ENCODE measurements at regions not wholly inside any gene's neighbourhood (a gene's known extent, or its start where the extent isn't known, plus 50 kb on each side); places are given as distances from the start of the nearest gene placed in this dataset.

GRCh38 chr9:74317235-74317634 is 179.9 kb upstream of the RORB start:
- H3K79me2 ChIP-seq (ENCODE audit: low read depth) = no peaks in the 10 kb centered on the region
- no peaks in the 10 kb centered on the region for H3K9me3 ChIP-seq (ENCODE audit: insufficient read depth, low read depth)
- TF ChIP-seq EZH2 (IDR thresholded peaks at IDR 0.05; ENCODE audit: low read depth) (no peak), CTCF (conservative IDR thresholded peaks at IDR 0.05) (no peak)
- no peak overlapping the region for H2AFZ ChIP-seq
- no peak overlapping the region for H3K4me3 ChIP-seq
- CTCF ChIA-PET = no interaction called here
- H3F3A ChIP-seq (ENCODE audit: insufficient read depth, low read depth) = no peaks in the 10 kb centered on the region
- DNase-seq = no peak
- no peaks in the 10 kb centered on the region for H4K20me1 ChIP-seq (ENCODE audit: insufficient read depth)
- H3K27me3 ChIP-seq (ENCODE audit: insufficient read depth, low read depth) = no peaks in the 10 kb centered on the region
- H3K4me2 ChIP-seq = no peak overlapping the region
- intact Hi-C loops (cut with micrococcal nuclease; ENCODE audit: unreplicated experiment) = no loop called here
- BruUV-seq (replicated peaks) = no TSS peak
- H3K4me1 ChIP-seq (replicated peaks; ENCODE audit: insufficient read depth) = no peaks in the 10 kb centered on the region
- no peaks in the 10 kb centered on the region for H3K36me3 ChIP-seq (ENCODE audit: low read depth)
- POLR2A ChIA-PET (ENCODE audit: unreplicated experiment) = no interaction called here
- no peaks in the 10 kb centered on the region for H3K9me2 ChIP-seq (ENCODE audit: insufficient read depth)
- no peak overlapping the region for H3K27ac ChIP-seq

- ChIA-PET POLR2A (ENCODE audit: unreplicated experiment) (no interaction called here), CTCF (no interaction called here)
- Histone ChIP-seq H3K4me2 (no peak overlapping the region), H3F3A (ENCODE audit: insufficient read depth, low read depth) (no peaks in the 10 kb centered on the region), H2AFZ (no peak overlapping the region), H3K27ac (no peak overlapping the region), H4K20me1 (ENCODE audit: insufficient read depth) (no peaks in the 10 kb centered on the region), H3K4me1 (replicated peaks; ENCODE audit: insufficient read depth) (no peaks in the 10 kb centered on the region), H3K9me2 (ENCODE audit: insufficient read depth) (no peaks in the 10 kb centered on the region), H3K27me3 (ENCODE audit: insufficient read depth, low read depth) (no peaks in the 10 kb centered on the region), H3K36me3 (ENCODE audit: low read depth) (no peaks in the 10 kb centered on the region), H3K4me3 (no peak overlapping the region), H3K9me3 (ENCODE audit: insufficient read depth, low read depth) (no peaks in the 10 kb centered on the region), H3K79me2 (ENCODE audit: low read depth) (no peaks in the 10 kb centered on the region)
- TF ChIP-seq CTCF (conservative IDR thresholded peaks at IDR 0.05) (no peak), EZH2 (IDR thresholded peaks at IDR 0.05; ENCODE audit: low read depth) (no peak)
- BruUV-seq (replicated peaks) = no TSS peak
- intact Hi-C loops (cut with micrococcal nuclease; ENCODE audit: unreplicated experiment) = no loop called here
- DNase-seq = no peak
Observed at GRCh38 chr9:74321396-74321795, 175.7 kb upstream of the RORB start.

- ChIA-PET CTCF (no interaction called here), POLR2A (ENCODE audit: unreplicated experiment) (no interaction called here)
- no TSS peak for BruUV-seq (replicated peaks)
Observed at GRCh38 chr9:74322661-74323314, 174.3 kb upstream of the RORB start.

More at GRCh38 chr9:74322661-74323314, 174.3 kb upstream of the RORB start:
- H3K27ac ChIP-seq = no peak overlapping the region
- H3K79me2 ChIP-seq (ENCODE audit: low read depth) = no peaks in the 10 kb centered on the region
- intact Hi-C loops (cut with micrococcal nuclease; ENCODE audit: unreplicated experiment) = no loop called here
- H3K27me3 ChIP-seq (ENCODE audit: insufficient read depth, low read depth) = no peaks in the 10 kb centered on the region
- H4K20me1 ChIP-seq (ENCODE audit: insufficient read depth) = no peaks in the 10 kb centered on the region
- H3K9me2 ChIP-seq (ENCODE audit: insufficient read depth) = no peaks in the 10 kb centered on the region
- TF ChIP-seq CTCF (conservative IDR thresholded peaks at IDR 0.05) = no peak
- no peak for TF ChIP-seq EZH2 (IDR thresholded peaks at IDR 0.05; ENCODE audit: low read depth)
- no peak overlapping the region for H3K4me2 ChIP-seq
- H3K4me1 ChIP-seq (replicated peaks; ENCODE audit: insufficient read depth) = no peaks in the 10 kb centered on the region
- no peak for DNase-seq
- H3K36me3 ChIP-seq (ENCODE audit: low read depth) = no peaks in the 10 kb centered on the region
- no peaks in the 10 kb centered on the region for H3K9me3 ChIP-seq (ENCODE audit: insufficient read depth, low read depth)
- no peak overlapping the region for H3K4me3 ChIP-seq
- no peak overlapping the region for H2AFZ ChIP-seq
- H3F3A ChIP-seq (ENCODE audit: insufficient read depth, low read depth) = no peaks in the 10 kb centered on the region

Measured in PC-9 (cell line).